Astrocyte (in vitro differentiated cells and primary cell): ENCODE measurements at regions not wholly inside any gene's neighbourhood (a gene's known extent, or its start where the extent isn't known, plus 50 kb on each side); places are given as distances from the start of the nearest gene placed in this dataset.

Experiments used
- DNase-seq: peaks from one replicate; pipeline ENCODE4 v3.0.0-alpha.2; 2010; ENCODE audit warnings: low read depth
- FAIRE-seq: peaks from 2 replicates; lab custom pipeline; 2011; peaks lifted over from hg19 to GRCh38; lab: Jason Lieb, UNC
- H2AFZ ChIP-seq: 2 replicates; pipeline ENCODE4 v1.6.0; 2012; ENCODE audit warnings: low read depth, low read length, inconsistent platforms
- H3K27ac ChIP-seq: 2 replicates; pipeline ENCODE4 v1.5.1; 2011; ENCODE audit warnings: low read depth, low read length, inconsistent platforms
- H3K27me3 ChIP-seq: 2 replicates; pipeline ENCODE4 v1.6.0; 2011; ENCODE audit warnings: low read length, inconsistent platforms; ENCODE audit not compliant: insufficient read depth
- H3K36me3 ChIP-seq: 2 replicates; pipeline ENCODE4 v1.5.1; 2011; ENCODE audit warnings: low read length, inconsistent platforms; ENCODE audit not compliant: insufficient read depth
- H3K4me1 ChIP-seq: 2 replicates; pipeline ENCODE4 v1.5.1; 2011; ENCODE audit warnings: low read length, inconsistent platforms; ENCODE audit not compliant: insufficient read depth
- H3K4me2 ChIP-seq: 2 replicates; pipeline ENCODE4 v1.6.0; 2012; ENCODE audit warnings: low read length, inconsistent platforms
- H3K4me3 ChIP-seq: 2 replicates; pipeline ENCODE4 v1.5.1; 2011; ENCODE audit warnings: low read depth, mild to moderate bottlenecking, low read length, inconsistent platforms; ENCODE audit not compliant: insufficient read depth
- H3K79me2 ChIP-seq: 2 replicates; pipeline ENCODE4 v1.6.0; 2012; ENCODE audit warnings: mild to moderate bottlenecking, low read length, inconsistent platforms; ENCODE audit not compliant: insufficient read depth
- H3K9ac ChIP-seq: 2 replicates; pipeline ENCODE4 v1.6.0; 2012; ENCODE audit warnings: mild to moderate bottlenecking, low read length, inconsistent platforms
- H3K9me3 ChIP-seq: 2 replicates; pipeline ENCODE4 v1.5.1; 2012; ENCODE audit warnings: low read depth, mild to moderate bottlenecking, low read length, inconsistent platforms; ENCODE audit not compliant: insufficient read depth
- H4K20me1 ChIP-seq: 2 replicates; pipeline ENCODE4 v1.6.0; 2012; ENCODE audit warnings: low read length, inconsistent platforms; ENCODE audit not compliant: insufficient read depth
- H3K27ac Mint-ChIP-seq: one replicate; pipeline ENCODE4 v1.8.0; 2021; ENCODE audit warnings: mild to moderate bottlenecking, mixed read lengths; ENCODE audit not compliant: unreplicated experiment
- H3K27me3 Mint-ChIP-seq: one replicate; pipeline ENCODE4 v1.8.0; 2021; ENCODE audit warnings: low read depth, mixed read lengths; ENCODE audit not compliant: unreplicated experiment
- H3K36me3 Mint-ChIP-seq: one replicate; pipeline ENCODE4 v1.8.0; 2021; ENCODE audit warnings: low read depth, mixed read lengths; ENCODE audit not compliant: unreplicated experiment
- H3K4me1 Mint-ChIP-seq: one replicate; pipeline ENCODE4 v1.8.0; 2021; ENCODE audit warnings: low read depth, mixed read lengths; ENCODE audit not compliant: unreplicated experiment
- H3K4me3 Mint-ChIP-seq: one replicate; pipeline ENCODE4 v1.8.0; 2021; ENCODE audit warnings: mild to moderate bottlenecking, moderate library complexity, mixed read lengths; ENCODE audit not compliant: unreplicated experiment
- H3K9me3 Mint-ChIP-seq: one replicate; pipeline ENCODE4 v1.8.0; 2021; ENCODE audit warnings: mild to moderate bottlenecking, mixed read lengths; ENCODE audit not compliant: unreplicated experiment
- EZH2 ChIP-seq: IDR thresholded peaks from 2 replicates; pipeline ENCODE4 v1.6.1; 2012; ENCODE audit warnings: mild to moderate bottlenecking, low read length, inconsistent platforms; ENCODE audit not compliant: insufficient read depth
- TF ChIP-seq, protein P1 (sequence below): IDR thresholded peaks from 2 replicates; pipeline ENCODE4 v1.5.1; 2011; ENCODE audit warnings: low read depth, mild to moderate bottlenecking, inconsistent platforms, low read length, moderate library complexity; ENCODE audit not compliant: insufficient read depth

DNA sequence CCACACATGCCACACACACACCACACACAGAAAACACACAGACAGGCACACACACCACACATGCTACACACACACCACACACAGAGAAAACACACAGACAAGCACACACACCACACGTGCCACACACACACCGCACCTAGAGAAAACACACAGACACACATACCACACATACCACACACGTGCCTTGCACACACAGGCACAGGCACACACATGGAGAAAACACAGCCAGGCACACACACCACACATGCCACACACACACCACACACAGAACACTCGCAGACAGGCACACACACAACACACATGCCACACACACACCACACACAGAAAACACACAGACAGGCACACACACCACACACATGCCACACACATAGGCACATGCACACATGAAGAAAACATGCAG lies 242.1 kb upstream of the MYT1L start:
- H3K27ac ChIP-seq = no peak overlapping the region
- no peaks in the 10 kb centered on the region for H4K20me1 ChIP-seq
- H3K4me2 ChIP-seq = no peak overlapping the region
- Mint-ChIP-seq H3K27me3 (peaks cover 24% of the 10 kb centered on the region), H3K4me3 (no peak overlapping the region), H3K9me3 (no peaks in the 10 kb centered on the region), H3K27ac (no peak overlapping the region), H3K36me3 (no peaks in the 10 kb centered on the region), H3K4me1 (no peaks in the 10 kb centered on the region)
- H3K9me3 ChIP-seq = peaks cover 33% of the 10 kb centered on the region
- H3K79me2 ChIP-seq = no peaks in the 10 kb centered on the region
- TF ChIP-seq EZH2 = no peak
- TF ChIP-seq, protein P1, sequence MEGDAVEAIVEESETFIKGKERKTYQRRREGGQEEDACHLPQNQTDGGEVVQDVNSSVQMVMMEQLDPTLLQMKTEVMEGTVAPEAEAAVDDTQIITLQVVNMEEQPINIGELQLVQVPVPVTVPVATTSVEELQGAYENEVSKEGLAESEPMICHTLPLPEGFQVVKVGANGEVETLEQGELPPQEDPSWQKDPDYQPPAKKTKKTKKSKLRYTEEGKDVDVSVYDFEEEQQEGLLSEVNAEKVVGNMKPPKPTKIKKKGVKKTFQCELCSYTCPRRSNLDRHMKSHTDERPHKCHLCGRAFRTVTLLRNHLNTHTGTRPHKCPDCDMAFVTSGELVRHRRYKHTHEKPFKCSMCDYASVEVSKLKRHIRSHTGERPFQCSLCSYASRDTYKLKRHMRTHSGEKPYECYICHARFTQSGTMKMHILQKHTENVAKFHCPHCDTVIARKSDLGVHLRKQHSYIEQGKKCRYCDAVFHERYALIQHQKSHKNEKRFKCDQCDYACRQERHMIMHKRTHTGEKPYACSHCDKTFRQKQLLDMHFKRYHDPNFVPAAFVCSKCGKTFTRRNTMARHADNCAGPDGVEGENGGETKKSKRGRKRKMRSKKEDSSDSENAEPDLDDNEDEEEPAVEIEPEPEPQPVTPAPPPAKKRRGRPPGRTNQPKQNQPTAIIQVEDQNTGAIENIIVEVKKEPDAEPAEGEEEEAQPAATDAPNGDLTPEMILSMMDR = no peak
- no peaks in the 10 kb centered on the region for H3K4me1 ChIP-seq
- no peak overlapping the region for H3K9ac ChIP-seq
- no peak for FAIRE-seq
- no peaks in the 10 kb centered on the region for H3K27me3 ChIP-seq
- no peak overlapping the region for H3K4me3 ChIP-seq
- H3K36me3 ChIP-seq = no peaks in the 10 kb centered on the region
- no peak overlapping the region for H2AFZ ChIP-seq
- DNase-seq = no peak

DNA sequence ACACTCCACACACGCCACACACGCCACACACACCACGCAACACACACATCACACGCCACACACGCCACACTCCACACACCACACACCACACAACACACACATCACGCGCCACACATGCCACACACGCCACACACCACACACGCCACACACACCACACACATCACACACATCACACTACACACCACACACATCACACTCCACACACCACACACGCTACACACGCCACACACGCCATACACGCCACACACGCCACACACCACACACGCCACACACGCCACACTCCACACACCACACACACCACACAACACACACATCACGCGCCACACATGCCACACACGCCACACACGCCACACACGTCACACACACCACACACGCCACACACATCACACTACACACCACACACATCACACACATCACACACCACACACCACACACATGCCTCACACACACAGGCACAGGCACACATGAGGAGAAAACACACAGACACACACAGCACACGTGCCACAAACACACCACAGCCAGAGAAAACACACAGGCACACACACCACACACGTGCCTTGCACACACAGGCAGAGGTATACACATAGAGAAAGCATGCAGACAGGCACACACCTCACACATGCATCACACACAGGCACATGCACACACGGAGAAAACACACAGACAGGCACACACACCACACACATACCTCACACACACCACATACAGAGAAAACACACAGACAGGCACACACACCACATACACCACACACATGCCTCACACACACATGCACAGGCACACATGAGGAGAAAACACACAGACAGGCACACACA lies 241.5 kb upstream of the MYT1L start:
- Mint-ChIP-seq H3K27ac (no peak overlapping the region), H3K27me3 (peaks cover 29% of the 10 kb centered on the region), H3K36me3 (no peaks in the 10 kb centered on the region), H3K4me3 (no peak overlapping the region), H3K4me1 (no peaks in the 10 kb centered on the region), H3K9me3 (no peaks in the 10 kb centered on the region)
- Histone ChIP-seq H3K36me3 (no peaks in the 10 kb centered on the region), H3K79me2 (no peaks in the 10 kb centered on the region), H3K9ac (no peak overlapping the region), H3K9me3 (peaks cover 34% of the 10 kb centered on the region), H4K20me1 (no peaks in the 10 kb centered on the region), H2AFZ (no peak overlapping the region), H3K4me3 (no peak overlapping the region), H3K27me3 (no peaks in the 10 kb centered on the region), H3K27ac (no peak overlapping the region), H3K4me1 (no peaks in the 10 kb centered on the region), H3K4me2 (no peak overlapping the region)
- FAIRE-seq (no peak), DNase-seq (no peak)
- TF ChIP-seq EZH2 = no peak
- TF ChIP-seq, protein P1 = no peak
